ENCODE measurements at regions not wholly inside any gene's neighbourhood (a gene's known extent, or its start where the extent isn't known, plus 50 kb on each side); places are given as distances from the start of the nearest gene placed in this dataset.

DNA sequence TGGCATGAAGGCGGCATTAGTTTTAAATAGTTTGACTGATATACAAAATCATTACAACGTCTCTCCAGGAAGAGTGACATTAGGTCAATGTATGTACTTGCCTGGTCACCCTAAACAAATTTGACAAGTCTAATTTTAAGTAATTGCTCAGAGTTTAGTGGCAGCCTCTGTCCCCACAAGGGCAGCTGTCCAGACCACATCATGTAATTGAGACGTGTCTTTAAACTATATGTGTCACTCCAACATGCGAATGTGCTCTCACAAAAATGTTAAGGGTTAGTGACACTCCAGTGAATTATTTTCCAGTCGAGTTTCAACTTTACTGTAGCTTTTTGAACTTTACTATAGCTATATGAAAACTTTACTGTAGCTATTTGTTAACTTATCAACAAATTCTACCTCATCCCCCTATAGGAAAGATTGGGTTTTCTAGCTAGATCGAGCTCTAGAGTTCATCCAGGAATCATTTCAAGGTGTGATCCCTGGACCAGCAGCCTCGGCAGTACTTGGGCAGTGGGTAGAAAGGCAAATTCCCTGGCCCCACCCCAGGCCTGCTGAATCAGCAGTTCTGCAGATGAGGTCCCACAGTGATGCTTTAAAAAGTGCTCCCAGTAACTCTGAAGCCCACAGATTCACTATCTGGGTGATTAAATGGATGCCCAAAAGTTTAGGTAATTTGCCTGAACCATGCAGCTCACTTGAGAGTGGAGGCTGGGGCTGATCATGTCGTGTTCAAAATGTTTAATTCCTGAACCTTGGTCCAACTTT is 66.4 kb upstream of the POU3F3 start:
- DNase-seq, result no peak

DNA sequence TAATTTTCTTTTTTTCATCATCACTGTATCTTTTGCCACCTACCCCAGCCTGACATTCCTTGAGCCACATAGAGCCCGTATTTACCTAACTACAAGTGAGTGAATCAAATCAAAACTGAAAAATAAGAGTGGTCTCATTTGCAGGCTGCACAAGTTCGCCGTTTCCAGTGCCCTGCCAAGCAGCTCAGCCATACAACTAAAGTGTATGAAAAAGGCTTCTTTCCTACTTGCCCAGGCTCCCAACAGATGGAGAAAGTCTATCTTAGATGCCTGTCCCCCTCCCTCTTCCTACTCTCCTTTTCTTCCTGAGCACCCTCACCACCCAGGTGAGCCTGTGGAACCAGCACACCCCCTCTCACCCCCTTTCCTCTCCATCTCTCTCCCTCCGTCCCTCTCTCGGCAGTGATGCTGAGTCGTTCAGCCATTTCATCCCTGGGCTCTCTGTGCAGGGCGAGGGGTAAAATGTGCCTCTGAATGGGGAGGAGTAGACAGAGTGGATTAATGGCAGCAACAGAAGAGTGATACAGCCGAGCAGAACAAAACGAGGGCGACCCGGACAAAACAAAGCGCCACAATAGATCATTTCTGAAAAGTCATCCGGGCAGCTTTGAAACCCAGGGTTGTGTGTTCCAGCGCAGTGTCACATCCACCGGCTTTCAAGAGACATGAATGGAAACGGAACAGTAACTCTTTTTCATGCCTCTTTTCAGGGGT is 65.0 kb upstream of the POU3F3 start:
- DNase-seq, result no peak

DNA sequence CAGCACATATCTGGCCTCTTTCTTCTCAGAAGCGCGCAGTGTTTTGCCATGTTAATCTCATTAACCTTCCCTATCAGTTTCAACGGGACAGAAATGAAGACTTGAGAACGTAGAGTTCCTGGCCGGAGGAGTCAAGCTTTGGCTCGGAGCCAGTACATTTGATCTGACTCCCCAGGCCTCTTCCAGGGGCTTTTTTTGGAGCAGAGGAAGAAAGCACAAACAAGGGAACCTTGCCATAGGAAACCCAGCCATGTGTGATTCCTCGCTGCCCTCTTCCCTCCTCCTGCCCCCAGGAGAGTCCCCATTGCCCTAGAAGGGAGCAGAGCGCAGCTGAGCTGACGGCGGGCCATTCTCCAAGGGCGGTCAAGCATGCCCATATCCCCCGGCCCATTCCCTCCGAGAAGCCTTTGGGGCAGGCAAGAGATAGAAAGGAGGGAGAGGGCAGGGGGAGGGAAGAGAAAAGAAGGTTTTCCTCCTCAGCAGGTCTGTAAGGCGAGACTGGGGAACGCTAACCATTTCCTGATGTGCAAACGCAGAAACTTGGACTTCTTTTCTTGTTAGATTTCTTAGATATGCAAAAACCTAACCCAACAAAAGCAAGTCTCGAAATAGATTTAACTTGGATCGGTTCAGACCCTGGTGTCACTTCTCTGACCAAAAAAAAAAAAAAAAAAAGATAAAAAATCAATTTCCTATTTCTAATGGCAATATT is 63.7 kb upstream of the POU3F3 start:
- DNase-seq, result no peak

DNA sequence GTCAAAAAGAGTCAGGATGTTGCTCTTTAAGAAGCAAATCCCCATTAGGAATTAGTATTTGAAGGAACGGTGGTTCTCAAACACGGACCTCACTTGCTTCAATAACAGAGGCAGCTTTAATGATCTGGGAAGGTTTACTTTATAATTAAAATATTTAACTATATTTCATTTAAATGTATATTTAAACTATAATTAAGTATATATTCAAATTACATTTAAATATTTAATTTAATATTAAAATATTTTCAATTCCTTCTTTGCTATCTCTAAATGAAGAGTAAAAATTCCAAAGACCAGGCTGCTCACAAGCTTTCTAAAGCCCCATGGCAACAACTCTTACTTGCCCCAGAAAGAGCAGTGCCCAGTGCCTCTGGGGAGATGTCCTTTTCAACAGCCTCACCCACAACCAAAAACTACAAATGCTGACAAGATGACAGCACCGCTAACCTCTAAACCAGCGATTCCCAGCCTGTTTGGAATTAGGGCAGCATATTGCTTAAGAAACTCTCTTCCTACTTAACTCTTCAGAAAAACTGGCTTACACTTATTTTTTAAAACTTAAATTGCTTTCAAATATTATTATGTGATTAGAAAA is 62.9 kb upstream of the POU3F3 start:
- DNase-seq, result no peak

DNA sequence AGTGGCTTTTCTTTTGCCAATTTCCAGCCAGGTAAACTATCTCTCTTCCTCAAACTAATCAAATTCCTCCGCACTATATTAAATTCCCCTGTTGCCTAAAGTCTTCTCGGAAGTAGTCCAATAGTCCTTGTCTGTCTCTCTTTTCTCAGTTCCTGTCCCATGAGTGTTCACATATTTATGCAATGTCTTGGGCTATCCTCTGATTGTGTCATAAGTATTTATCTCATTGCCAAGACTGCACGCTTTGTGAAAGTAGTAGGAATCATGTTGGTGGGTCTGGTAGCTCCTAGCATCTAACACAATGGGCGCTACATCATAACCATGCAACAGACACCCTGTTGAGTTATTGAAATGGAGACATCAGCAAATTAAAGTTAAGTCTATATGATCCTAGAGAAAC is 59.9 kb upstream of the POU3F3 start:
- DNase-seq, result no peak

DNA sequence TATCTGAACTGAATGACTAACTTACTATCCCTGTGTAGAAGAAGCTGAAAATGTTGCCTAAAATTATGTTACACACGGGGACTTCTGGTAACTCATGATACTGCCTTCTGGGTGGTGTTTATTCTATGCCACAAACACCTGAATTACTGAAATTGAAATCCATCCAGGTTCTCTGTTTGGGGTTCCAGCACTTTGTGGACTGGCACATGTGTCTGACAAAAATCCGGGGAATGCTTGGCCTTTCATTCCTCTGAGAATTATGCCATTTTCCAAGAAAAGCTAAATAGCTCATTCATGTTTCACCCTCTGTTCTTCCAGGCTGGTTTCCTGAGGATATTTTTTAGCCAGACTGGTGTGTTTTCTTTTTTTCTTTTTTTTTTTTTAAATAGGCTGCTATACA is 59.5 kb upstream of the POU3F3 start:
- no peak for DNase-seq

All from activated CD4-positive, alpha-beta T cell treated with anti-CD3 and anti-CD28 coated beads, Interleukin-10, Interleukin-2, amounts not matched to agents 100 ng/mL and 50 ng/mL, durations not matched to agents 16 hours and 8 hours (primary cell).